NB4 (cell line): ENCODE measurements at regions not wholly inside any gene's neighbourhood (a gene's known extent, or its start where the extent isn't known, plus 50 kb on each side); places are given as distances from the start of the nearest gene placed in this dataset.

Experiments
- DNase-seq: peaks from one replicate; pipeline ENCODE4 v3.0.0; 2010; ENCODE audit warnings: low read depth
- H3K4me3 ChIP-seq: one replicate; pipeline ENCODE4 v1.5.1; 2011; ENCODE audit warnings: mild to moderate bottlenecking, low read depth, low read length, moderate library complexity
- MYC ChIP-seq: IDR thresholded peaks from 2 replicates; pipeline ENCODE4 v1.6.1; 2011; ENCODE audit warnings: low read depth, low read length
- POLR2A ChIP-seq: IDR thresholded peaks from 2 replicates; pipeline ENCODE4 v1.6.1; 2011; ENCODE audit warnings: mild to moderate bottlenecking; ENCODE audit not compliant: insufficient read length; ENCODE audit errors: extremely low read depth
- TF ChIP-seq, protein P1 (sequence below): IDR thresholded peaks from one replicate; pipeline ENCODE4 v1.5.1; 2012; ENCODE audit warnings: low read depth, low read length
- TF ChIP-seq, protein P2 (sequence below): IDR thresholded peaks from 2 replicates; pipeline ENCODE4 v1.6.1; 2011; ENCODE audit warnings: low read depth, low read length

DNA sequence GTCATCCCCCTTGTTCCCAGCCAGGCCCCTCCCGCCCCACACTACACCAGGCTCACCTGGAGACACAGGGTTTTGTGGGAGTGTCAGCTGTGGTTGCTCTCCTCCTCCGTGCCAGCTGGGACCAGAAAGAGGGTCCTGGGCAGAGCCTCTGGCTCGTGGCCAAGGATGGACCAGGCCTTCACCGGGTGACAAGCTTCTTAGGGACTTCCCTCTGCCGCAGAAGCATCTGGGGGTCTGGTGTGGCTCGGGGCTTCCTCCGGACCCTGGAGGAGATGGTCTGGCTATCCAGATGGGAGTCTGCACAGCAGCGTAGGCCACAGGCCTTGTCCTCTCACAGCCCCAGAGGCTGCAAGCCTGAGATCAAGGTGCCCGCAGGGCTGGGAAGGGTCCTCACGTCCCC is 63.8 kb upstream of the CFAP46 start:
- TF ChIP-seq, protein P1, sequence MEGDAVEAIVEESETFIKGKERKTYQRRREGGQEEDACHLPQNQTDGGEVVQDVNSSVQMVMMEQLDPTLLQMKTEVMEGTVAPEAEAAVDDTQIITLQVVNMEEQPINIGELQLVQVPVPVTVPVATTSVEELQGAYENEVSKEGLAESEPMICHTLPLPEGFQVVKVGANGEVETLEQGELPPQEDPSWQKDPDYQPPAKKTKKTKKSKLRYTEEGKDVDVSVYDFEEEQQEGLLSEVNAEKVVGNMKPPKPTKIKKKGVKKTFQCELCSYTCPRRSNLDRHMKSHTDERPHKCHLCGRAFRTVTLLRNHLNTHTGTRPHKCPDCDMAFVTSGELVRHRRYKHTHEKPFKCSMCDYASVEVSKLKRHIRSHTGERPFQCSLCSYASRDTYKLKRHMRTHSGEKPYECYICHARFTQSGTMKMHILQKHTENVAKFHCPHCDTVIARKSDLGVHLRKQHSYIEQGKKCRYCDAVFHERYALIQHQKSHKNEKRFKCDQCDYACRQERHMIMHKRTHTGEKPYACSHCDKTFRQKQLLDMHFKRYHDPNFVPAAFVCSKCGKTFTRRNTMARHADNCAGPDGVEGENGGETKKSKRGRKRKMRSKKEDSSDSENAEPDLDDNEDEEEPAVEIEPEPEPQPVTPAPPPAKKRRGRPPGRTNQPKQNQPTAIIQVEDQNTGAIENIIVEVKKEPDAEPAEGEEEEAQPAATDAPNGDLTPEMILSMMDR, result no peak
- TF ChIP-seq, protein P2, sequence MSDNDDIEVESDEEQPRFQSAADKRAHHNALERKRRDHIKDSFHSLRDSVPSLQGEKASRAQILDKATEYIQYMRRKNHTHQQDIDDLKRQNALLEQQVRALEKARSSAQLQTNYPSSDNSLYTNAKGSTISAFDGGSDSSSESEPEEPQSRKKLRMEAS, result no peak
- TF ChIP-seq POLR2A (no peak), MYC (no peak)
- DNase-seq, result no peak
- no peak overlapping the region for H3K4me3 ChIP-seq

DNA sequence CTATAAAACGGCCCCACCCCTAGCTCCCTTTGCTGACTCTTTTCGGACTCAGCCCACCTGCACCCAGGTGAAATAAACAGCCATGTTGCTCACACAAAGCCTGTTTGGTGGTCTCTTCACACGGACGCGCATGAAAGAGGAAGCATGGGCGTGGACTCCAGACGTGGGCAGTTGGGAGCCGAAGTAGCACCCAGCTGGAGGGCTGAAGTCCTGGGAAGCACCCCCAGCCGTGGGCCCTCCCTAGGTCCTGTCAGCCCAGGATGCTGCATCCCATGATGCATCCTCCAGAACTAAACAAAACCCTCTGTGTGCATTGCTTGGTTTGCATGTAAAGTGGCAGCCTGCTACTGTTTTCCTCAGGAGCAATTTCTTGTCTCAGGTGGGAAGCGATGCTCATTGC is 62.1 kb upstream of the CFAP46 start:
- no peak for TF ChIP-seq POLR2A
- TF ChIP-seq, protein P2, result no peak
- TF ChIP-seq, protein P1, result no peak
- TF ChIP-seq MYC, result no peak
- DNase-seq, result no peak
- H3K4me3 ChIP-seq, result no peak overlapping the region

DNA sequence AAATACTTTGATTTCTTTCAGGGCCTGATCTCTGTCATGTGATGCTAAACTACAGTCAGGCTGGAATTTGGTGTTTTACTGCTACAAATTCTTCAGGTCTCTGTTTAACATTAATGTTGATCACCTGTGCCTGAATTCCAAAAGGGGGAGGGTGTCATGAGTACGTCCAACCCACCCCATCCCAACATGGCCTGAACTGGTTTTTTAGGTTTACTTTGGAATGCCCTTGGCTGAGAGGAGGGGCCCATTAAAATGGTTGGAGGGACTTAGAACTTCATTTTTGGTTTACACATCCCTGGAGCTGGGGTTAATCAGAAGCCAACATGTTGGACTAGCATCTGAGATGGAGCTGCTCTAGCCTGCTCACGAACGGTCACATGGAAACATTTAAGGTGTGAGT is 60.8 kb upstream of the CFAP46 start:
- TF ChIP-seq MYC, result no peak
- TF ChIP-seq, protein P2, result no peak
- no peak overlapping the region for H3K4me3 ChIP-seq
- DNase-seq, result no peak

DNA sequence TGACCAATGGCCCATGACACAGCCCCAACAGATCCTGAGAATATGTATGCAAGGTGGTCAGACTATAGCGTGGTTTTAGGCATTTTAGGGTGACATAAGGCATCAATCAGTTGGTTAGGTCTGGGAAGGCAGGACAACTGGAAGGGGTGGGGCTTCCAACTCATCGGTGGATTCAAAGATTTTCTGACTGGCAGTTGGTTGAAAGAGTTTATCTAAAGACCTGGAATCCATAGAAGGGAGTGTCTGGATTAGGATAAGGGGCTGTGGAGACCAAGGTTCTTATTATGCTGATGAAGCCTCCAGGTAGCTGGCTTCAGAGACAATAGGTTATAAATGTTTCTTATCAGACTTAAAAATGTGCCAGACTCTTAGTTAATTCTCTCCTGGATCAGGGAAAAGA is 60.3 kb upstream of the CFAP46 start:
- DNase-seq, result no peak
- no peak overlapping the region for H3K4me3 ChIP-seq
- TF ChIP-seq MYC (no peak), POLR2A (no peak)
- TF ChIP-seq, protein P2, result no peak
- TF ChIP-seq, protein P1, result no peak

DNA sequence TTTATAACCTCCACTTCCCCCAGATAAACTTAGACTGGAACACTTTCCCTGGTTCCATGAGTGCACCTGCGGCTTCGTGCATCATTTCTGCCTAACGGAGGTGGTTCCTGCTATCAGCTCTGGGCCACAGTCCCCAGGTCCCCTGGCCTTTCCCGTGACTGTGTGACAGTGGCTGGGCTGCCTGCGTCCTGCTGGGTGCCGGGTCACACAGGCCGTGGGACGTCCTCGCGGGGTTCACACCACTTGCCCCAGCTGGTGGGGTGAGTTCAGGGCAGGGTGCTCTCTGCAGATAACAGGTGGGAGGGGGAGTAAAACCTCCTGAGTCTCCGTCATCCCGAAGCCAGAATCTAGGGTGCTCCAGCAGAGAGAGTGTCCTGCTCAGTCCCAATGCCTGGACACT is 58.7 kb upstream of the CFAP46 start:
- no peak for DNase-seq
- TF ChIP-seq POLR2A, result no peak
- TF ChIP-seq, protein P1, result no peak
- TF ChIP-seq MYC, result no peak
- TF ChIP-seq, protein P2, result no peak
- H3K4me3 ChIP-seq, result no peak overlapping the region

DNA sequence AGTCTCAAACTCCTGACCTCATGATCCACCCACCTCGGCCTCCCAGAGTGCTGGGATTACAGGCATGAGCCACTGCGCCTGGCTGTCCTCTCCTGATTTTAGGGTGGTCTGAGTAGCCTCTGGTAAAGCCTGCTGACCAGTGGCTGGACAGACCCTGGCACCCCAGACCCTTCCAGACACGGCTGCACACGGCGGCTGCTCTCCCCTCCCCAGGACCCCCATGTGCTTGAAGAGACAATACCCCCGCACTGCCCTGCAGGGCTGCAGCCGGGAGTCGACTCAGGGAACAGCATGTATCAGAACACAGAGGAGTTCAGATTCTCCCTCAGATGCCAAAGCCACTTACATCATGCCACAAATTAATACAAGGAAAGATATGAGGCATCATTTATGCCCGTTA is 58.3 kb upstream of the CFAP46 start:
- DNase-seq, result no peak
- H3K4me3 ChIP-seq, result no peak overlapping the region
- TF ChIP-seq MYC, result no peak
- no peak for TF ChIP-seq POLR2A
- TF ChIP-seq, protein P2, result no peak
- TF ChIP-seq, protein P1, result no peak
